Activated CD4-positive, CD25-positive, alpha-beta regulatory T cell treated with anti-CD3 and anti-CD28 coated beads, Interleukin-2, amount 50 U/mL, for 16 hours (primary cell): ENCODE measurements at regions not wholly inside any gene's neighbourhood (a gene's known extent, or its start where the extent isn't known, plus 50 kb on each side); places are given as distances from the start of the nearest gene placed in this dataset.

Source experiments
- DNase-seq: peaks from one replicate; pipeline ENCODE4 v3.0.0-alpha.2; 2020; ENCODE audit warnings: low read depth, low spot score

- DNase-seq, result no peak
These were observed 517.8 kb upstream of the CELF2 start for GRCh38 chr10:10499839-10500238.

DNA sequence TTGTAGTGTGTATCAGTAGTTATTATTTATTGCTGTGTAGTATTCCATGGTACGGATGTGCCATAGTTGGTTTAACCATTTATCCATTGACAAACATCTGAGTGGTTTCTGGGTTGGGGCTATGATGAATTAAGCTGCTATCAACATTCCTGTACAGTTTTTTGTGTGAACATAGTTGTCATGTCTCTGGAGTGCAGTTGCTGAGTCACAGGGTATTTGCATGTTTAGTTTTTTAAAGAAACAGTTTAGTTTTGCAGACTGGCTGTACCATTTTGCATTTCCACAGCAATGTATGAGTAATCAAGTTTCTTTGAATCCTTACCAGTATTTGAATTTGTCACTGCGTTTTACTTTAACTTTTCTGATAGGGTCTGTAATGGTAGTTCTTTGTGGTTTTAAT is 516.7 kb upstream of the CELF2 start:
- no peak for DNase-seq

GRCh38 chr10:10503772-10504171 is 513.9 kb upstream of the CELF2 start:
- no peak for DNase-seq

DNA sequence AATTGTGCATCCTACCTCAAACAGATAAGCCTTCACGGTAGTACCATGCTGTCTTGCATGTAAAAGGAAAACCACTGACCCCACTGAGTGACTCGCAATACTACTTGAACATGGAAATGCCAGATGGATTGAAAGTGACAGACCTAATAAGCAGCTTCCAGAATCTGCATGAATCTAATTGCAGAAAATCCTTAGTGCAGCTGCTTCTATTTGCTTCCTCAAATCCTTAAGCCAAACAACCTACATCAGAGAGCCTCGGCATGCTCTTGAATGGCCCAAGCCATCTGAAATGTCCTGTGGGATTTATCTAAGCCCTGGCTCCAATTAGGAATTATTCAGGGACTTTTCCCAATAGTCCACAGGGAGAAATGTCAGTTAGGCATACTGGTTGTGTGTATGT is 509.5 kb upstream of the CELF2 start:
- no peak for DNase-seq

- DNase-seq, result no peak
These were observed 507.5 kb upstream of the CELF2 start for GRCh38 chr10:10510179-10510578.

DNA sequence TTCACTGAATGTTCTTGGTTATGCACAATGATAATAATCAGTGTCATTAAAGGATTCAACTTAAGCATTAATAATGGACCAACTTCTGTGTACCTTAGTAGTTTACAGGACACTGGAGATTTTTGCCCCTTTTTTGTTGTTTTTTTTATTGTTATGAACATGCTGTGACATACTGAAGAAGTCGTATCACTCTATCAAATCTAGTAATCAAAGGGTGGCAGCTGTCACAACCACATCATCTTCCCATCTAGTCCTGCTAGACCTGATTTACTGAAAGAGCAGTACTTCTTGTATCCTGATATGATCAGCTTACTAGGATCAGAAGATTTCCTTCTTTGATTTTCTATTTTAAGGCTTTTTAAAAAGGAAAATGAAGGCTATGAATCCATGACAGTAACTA is 504.6 kb upstream of the CELF2 start:
- DNase-seq, result no peak

DNA sequence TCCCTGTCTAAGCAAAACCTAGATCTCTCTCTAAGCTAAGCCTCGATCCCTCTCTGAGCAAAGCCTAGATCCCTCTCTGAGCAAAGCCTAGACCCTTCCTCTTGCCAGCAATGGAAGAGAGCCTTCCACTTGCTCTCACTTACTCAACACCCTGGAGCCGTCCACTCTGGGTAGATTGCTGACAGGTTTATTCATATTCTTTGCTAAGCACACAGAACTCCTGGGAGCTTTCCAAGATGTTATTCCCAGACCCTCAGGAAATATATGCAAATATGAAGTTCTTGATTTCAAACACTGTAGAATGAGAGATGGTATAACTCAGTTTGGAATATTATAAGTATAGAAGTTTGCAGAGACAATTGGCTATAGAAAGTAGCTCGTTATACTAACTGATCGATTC is 503.8 kb upstream of the CELF2 start:
- DNase-seq, result no peak

- DNase-seq, result no peak
These were observed 502.9 kb upstream of the CELF2 start for GRCh38 chr10:10514797-10515196.

- DNase-seq, result no peak
These were observed 502.0 kb upstream of the CELF2 start for GRCh38 chr10:10515479-10516204.

DNA sequence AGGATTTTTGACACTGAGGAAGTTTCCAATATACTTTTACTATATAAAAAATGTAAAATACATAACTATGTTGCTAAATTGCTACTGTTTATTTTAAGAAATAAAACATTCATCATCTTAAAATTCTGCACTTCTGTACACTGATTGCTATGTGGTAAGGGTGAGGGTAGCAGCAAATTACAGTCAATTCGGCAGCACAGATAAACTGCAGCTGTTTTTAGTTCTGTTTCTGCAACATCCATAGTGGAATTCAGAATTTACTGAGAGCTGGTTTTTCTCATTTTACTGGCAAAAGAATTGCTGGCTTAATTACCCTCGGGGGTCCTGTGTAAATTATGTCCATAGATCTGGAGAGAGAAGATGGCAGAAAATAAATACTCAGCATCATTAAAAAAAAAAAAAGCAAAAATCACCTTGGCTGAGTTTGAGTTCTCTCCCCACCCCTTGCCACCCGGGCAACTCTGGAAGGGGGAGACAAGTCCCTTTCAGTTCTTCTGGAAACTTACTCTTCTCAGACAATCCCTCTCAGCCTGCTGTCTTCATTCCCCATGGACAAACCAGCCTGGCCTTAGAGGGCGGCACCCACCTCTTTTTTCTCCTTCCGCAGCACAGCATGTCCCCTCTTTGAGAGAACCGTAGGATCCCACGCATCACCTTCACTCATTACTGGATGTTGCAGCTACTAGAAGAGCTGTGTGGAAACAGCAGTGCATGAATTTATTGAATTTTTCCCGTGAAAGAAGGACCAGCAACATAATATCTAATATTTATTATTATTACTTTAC is 501.1 kb upstream of the CELF2 start:
- DNase-seq, result no peak

DNA sequence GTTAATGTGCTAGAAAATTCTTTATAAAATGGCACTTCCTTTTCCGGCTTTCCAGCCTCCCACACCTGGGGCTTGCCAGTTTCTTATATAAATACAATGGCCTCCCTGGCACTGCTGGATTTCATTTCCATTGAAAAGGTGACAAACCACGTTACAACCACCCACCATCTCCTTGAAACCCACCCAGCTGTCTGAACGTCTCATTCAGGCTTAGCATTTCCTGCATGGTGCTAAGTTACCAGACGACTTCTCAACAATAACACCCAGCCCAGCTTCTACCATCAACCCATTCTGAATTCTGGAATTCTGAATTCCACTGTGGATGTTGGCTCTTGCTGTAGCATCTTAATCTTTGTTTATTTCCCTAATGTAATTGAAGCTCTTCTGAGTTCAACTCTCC is 499.8 kb upstream of the CELF2 start:
- no peak for DNase-seq

DNA sequence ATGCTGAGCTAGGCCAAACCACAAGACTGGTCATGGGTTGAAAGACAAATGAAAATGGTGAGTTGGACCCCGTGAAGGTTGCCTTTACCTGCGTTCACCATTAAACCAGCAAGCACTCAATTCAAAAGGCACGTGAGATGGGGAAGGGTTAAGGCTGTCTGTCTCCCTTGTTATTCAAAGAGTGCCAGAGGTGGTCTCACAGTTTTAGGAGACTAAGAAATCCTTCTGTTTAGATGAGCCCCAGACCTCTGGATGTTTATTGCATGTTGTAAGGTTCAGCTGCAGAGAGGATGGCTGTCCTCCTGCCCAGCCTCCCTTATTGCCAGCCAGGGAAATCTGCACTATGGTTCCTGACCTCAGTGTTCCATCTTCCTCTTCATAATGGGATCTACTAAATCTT is 498.0 kb upstream of the CELF2 start:
- DNase-seq, result no peak

DNA sequence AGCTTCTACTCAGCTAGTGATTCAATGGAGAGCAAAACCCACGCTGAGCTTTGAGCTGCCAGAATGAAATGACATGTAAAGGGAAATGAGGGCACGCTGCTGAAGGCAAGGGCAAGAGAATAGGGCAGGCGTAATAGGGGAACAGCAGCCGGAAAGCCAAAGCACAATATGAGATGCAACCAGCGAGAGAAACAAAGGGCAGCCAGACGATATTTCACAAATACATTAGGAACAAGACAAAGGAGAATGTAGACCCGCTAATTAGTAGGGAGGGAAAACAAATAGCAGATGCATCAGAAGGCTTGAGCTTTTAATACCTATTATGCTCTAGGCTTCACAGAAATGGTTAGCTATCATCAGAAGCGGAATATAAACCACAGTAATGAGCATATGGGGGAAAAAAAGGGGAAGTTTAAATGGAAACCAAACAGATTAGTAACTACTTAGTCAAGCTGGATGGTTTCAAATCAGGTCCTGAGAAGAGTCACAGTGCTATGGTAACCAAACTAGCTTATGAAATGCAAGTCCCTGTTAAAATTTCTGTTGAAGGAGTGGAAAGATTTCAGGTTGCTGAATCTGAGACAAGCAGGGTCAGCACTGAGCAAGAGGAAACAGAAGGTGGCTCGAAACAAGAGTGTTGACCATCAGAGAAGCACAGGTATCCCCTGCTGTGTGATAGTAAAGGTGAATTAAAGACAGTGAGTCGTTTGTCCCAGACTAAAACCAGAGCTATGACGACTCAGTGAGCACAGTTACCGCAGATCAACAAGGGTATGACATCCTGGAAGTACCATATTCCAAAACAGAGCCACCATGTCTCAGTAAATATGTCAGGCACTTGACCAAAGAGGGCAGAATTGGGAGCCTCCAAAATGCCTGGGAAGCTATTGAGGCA is 496.9 kb upstream of the CELF2 start:
- DNase-seq, result no peak

- no peak for DNase-seq
These were observed 490.8 kb upstream of the CELF2 start for GRCh38 chr10:10526846-10527245.

GRCh38 chr10:10527861-10528562 is 489.7 kb upstream of the CELF2 start:
- DNase-seq, result no peak

DNA sequence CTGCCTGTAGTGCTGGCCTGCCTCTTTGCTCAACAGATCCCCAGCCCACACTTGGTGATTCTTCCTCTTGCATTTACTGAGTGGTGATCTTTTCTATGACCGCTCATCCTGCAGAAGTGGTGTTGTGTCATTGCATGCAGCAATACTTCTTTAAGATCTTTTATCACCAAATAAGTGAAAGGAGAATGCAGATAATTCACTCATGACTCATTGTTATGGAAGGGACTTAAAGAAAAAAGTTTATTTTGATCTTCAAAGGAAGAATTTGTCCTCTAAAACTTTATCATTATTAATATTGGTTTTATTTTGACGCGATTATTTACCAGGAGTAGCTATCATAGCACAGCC is 489.1 kb upstream of the CELF2 start:
- DNase-seq, result no peak

- DNase-seq, result no peak
These were observed 487.4 kb upstream of the CELF2 start for GRCh38 chr10:10530313-10530712.

- no peak for DNase-seq
These were observed 485.4 kb upstream of the CELF2 start for GRCh38 chr10:10532236-10532635.

GRCh38 chr10:10532826-10533225 is 484.8 kb upstream of the CELF2 start:
- DNase-seq, result no peak

DNA sequence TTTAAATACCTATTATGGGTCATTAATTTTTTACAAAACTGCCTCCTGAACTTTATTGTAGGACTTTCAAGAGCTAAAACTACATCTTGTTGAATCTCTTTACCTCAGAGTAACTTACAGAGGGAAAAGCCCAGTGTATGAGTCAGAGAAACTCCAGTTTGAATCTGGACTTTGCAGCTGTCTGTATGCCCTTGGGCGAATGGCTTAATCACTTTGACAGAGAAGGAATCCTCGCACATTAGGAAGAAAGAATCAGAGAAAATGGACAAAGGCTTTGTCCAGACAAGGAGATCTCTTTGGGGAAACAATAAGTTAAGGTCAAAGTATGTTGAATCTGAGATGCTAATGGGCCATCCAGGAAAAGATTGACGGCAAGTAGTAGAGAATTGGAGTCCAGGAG is 484.2 kb upstream of the CELF2 start:
- no peak for DNase-seq

- no peak for DNase-seq
These were observed 479.3 kb upstream of the CELF2 start for GRCh38 chr10:10538326-10538725.

DNA sequence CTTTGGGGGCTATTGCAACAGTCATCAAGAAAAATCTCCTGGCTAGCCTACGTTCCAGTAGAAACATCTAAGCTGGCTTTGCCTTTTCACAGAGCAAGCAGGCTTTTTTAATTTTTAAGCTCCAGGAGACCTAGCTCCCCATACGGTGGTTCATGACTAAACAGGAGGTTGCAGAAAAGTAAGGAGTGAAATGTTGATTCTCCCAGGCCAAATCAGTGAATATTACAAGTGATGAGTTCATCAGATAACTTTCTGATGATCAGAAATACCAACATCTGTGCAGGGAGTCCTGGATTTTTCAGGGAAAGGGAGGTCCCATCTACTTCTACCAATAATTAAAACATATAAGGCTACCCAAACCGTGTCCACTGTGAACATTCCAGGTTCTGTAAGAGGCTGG is 477.3 kb upstream of the CELF2 start:
- DNase-seq, result no peak
